HG03460 (cell line): ENCODE measurements at regions not wholly inside any gene's neighbourhood (a gene's known extent, or its start where the extent isn't known, plus 50 kb on each side); places are given as distances from the start of the nearest gene placed in this dataset.
A peak's percentile ranks its signal among the peaks of the same experiment; 100 is the strongest.
"Not testable (repeated sequence)": the region's sequence is repeated elsewhere in the genome, so short reads cannot be mapped to it uniquely, and the experiment has no call there.

Experiments
- ATAC-seq: cut with Tn5 transposase; IDR thresholded peaks from one replicate; pipeline ENCODE4 v1.9.1; 2021; ENCODE audit not compliant: unreplicated experiment

GRCh38 chr2:89833116-89833779 lies 1141.8 kb downstream of the RPIA start:
- ATAC-seq = peak; percentile 49

GRCh38 chr2:89833780-89834117 lies 1142.3 kb downstream of the RPIA start:
- ATAC-seq = no peak

GRCh38 chr2:89834306-89834705 lies 1142.8 kb downstream of the RPIA start:
- no peak for ATAC-seq

- ATAC-seq = not testable (repeated sequence)
Measured at GRCh38 chr2:89836326-89836725, 1144.9 kb downstream of the RPIA start.

- no peak for ATAC-seq
Measured at GRCh38 chr2:89837962-89838625, 1146.6 kb downstream of the RPIA start.

- not testable (repeated sequence) for ATAC-seq
Measured at GRCh38 chr2:89840175-89840574, 1148.7 kb downstream of the RPIA start.

- not testable (repeated sequence) for ATAC-seq
Measured at GRCh38 chr2:89840781-89841475, 1149.5 kb downstream of the RPIA start.

- no peak for ATAC-seq
Measured at GRCh38 chr2:89841476-89841840, 1150.0 kb downstream of the RPIA start.

- no peak for ATAC-seq
Measured at GRCh38 chr2:89842180-89842908, 1150.9 kb downstream of the RPIA start.

GRCh38 chr2:89844221-89844943 lies 1152.9 kb downstream of the RPIA start:
- ATAC-seq = no peak

- no peak for ATAC-seq
Measured at GRCh38 chr2:89845532-89845931, 1154.1 kb downstream of the RPIA start.

- ATAC-seq = no peak
Measured at GRCh38 chr2:89848114-89848513, 1156.6 kb downstream of the RPIA start.

GRCh38 chr2:89848763-89849368 lies 1157.4 kb downstream of the RPIA start:
- ATAC-seq = no peak

GRCh38 chr2:89849731-89850130 lies 1158.3 kb downstream of the RPIA start:
- ATAC-seq = no peak

GRCh38 chr2:89850481-89850880 lies 1159.0 kb downstream of the RPIA start:
- ATAC-seq = no peak

- no peak for ATAC-seq
Measured at GRCh38 chr2:89850881-89851582, 1159.6 kb downstream of the RPIA start.

- ATAC-seq = no peak
Measured at GRCh38 chr2:89851583-89851905, 1160.1 kb downstream of the RPIA start.

- ATAC-seq = not testable (repeated sequence)
Measured at GRCh38 chr2:89853427-89853826, 1162.0 kb downstream of the RPIA start.

- not testable (repeated sequence) for ATAC-seq
Measured at GRCh38 chr2:89855752-89856151, 1164.3 kb downstream of the RPIA start.

- ATAC-seq = not testable (repeated sequence)
Measured at GRCh38 chr2:89856305-89856704, 1164.8 kb downstream of the RPIA start.
